Neutrophil (primary cell): ENCODE measurements at regions not wholly inside any gene's neighbourhood (a gene's known extent, or its start where the extent isn't known, plus 50 kb on each side); places are given as distances from the start of the nearest gene placed in this dataset.
"Not testable (repeated sequence)": the region's sequence is repeated elsewhere in the genome, so short reads cannot be mapped to it uniquely, and the experiment has no call there.

Source experiments
- H3K27ac ChIP-seq: fragments of 200-600 bp; sonication (generic); 2 replicates; pipeline ENCODE4 v1.5.1; 2016; ENCODE audit warnings: mild to moderate bottlenecking, moderate library complexity
- H3K27me3 ChIP-seq: fragments of 200-600 bp; sonication (generic); 2 replicates; pipeline ENCODE4 v1.6.0; 2016; ENCODE audit warnings: mild to moderate bottlenecking
- H3K36me3 ChIP-seq: fragments of 200-600 bp; sonication (generic); 2 replicates; pipeline ENCODE4 v1.5.1; 2017
- H3K4me1 ChIP-seq, 2 experiments: fragments of 200-600 bp in 1 of 2; sonication (generic) in 1 of 2; 1 replicate in 1 of 2; 2 replicates in 1 of 2; pipeline versions ENCODE4 v1.5.1 to v1.6.1; 2013 to 2016; ENCODE audit warnings: low read depth in 1 of 2, low read length in 1 of 2, mild to moderate bottlenecking in 1 of 2, moderate library complexity in 1 of 2; ENCODE audit not compliant: control insufficient read depth in 1 of 2, insufficient read depth in 1 of 2
- H3K4me3 ChIP-seq, 2 experiments: fragments of 200-600 bp in 1 of 2; sonication (generic) in 1 of 2; 1 replicate in 1 of 2; 2 replicates in 1 of 2; pipeline ENCODE4 v1.5.1; 2013 to 2016; ENCODE audit warnings: low read depth in 1 of 2, low read length in 1 of 2, mild to moderate bottlenecking in 1 of 2, moderate library complexity in 1 of 2
- H3K9me3 ChIP-seq: fragments of 200-600 bp; sonication (generic); 2 replicates; pipeline ENCODE4 v1.5.1; 2016
- CTCF ChIP-seq: fragments of 200-600 bp; sonication (generic); IDR thresholded peaks from 2 replicates; pipeline ENCODE4 v1.5.1; 2016; ENCODE audit warnings: antibody characterized with exemption

DNA sequence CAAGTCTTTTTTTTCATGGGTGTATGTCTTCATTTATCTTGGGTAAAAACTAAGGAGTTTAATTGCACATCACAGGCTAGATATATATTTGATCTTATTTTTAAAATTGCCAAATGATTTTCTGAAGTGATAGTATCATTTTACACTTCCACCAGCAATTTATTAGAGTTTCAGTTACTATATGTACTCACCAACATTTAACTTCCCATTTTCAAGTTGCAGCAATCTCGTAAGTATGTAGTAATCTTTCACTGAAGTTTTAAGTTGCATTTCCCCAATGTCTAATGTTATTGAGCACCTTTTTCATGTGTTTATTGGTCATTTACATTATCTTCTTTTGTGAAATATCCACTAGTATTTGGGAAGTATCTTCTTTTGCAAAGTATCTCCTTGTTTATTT lies 277.4 kb upstream of the CNR1 start:
- TF ChIP-seq CTCF, result no peak
- Histone ChIP-seq H3K27ac (peak overlapping the region; percentile 86), H3K27me3 (no peaks in the 10 kb centered on the region), H3K9me3 (no peaks in the 10 kb centered on the region), H3K36me3 (no peaks in the 10 kb centered on the region), H3K4me1 (peaks cover 0 to 28% of the 10 kb centered on the region in 2 experiments), H3K4me3 (peak overlapping the region in 1 of 2 experiments; percentile 56)

GRCh38 chr6:88442737-88443136 lies 276.6 kb upstream of the CNR1 start:
- Histone ChIP-seq H3K27ac (peak overlapping the region; percentile 86), H3K9me3 (no peaks in the 10 kb centered on the region), H3K27me3 (no peaks in the 10 kb centered on the region), H3K4me3 (peak overlapping the region; percentile 45 to 56), H3K36me3 (no peaks in the 10 kb centered on the region), H3K4me1 (peaks cover 0 to 28% of the 10 kb centered on the region in 2 experiments)
- TF ChIP-seq CTCF, result no peak

GRCh38 chr6:88441346-88441745 lies 275.2 kb upstream of the CNR1 start:
- no peaks in the 10 kb centered on the region for H3K9me3 ChIP-seq
- no peaks in the 10 kb centered on the region for H3K27me3 ChIP-seq
- H3K36me3 ChIP-seq, result no peaks in the 10 kb centered on the region
- peaks cover 0 to 28% of the 10 kb centered on the region in 2 experiments for H3K4me1 ChIP-seq
- TF ChIP-seq CTCF, result no peak
- peak overlapping the region; percentile 29 to 56 for H3K4me3 ChIP-seq
- H3K27ac ChIP-seq, result peak overlapping the region; percentile 86

GRCh38 chr6:88428068-88428467 lies 261.9 kb upstream of the CNR1 start:
- Histone ChIP-seq H3K27me3 (no peaks in the 10 kb centered on the region), H3K4me3 (no peak overlapping the region), H3K27ac (no peak overlapping the region), H3K36me3 (no peaks in the 10 kb centered on the region), H3K4me1 (no peaks in the 10 kb centered on the region), H3K9me3 (no peaks in the 10 kb centered on the region)
- TF ChIP-seq CTCF, result no peak

DNA sequence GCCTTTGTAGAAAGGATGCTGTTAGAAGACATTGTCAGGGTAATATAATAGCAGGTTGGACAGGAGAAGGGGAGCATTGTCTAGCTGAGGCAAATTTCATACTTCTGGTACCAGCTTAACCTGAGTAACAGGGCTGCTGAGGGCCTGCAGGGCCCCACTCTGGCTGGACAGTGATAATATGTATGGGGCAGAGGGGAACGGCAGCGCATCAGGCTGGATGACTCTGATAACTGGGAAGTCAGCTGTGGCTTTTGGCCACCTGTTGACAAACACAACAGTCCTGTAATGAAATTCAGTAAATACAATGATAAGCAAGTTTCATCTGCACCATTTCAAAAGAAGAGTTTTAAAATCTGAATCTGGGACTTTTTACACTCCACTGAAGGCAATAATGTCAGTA lies 259.9 kb upstream of the CNR1 start:
- Histone ChIP-seq H3K27me3 (no peaks in the 10 kb centered on the region), H3K4me1 (no peaks in the 10 kb centered on the region), H3K4me3 (no peak overlapping the region), H3K9me3 (no peaks in the 10 kb centered on the region), H3K27ac (no peak overlapping the region), H3K36me3 (no peaks in the 10 kb centered on the region)
- no peak for TF ChIP-seq CTCF

GRCh38 chr6:88422831-88423230 lies 256.7 kb upstream of the CNR1 start:
- Histone ChIP-seq H3K9me3 (no peaks in the 10 kb centered on the region), H3K36me3 (no peaks in the 10 kb centered on the region), H3K4me1 (no peaks in the 10 kb centered on the region), H3K27me3 (no peaks in the 10 kb centered on the region), H3K27ac (no peak overlapping the region), H3K4me3 (no peak overlapping the region)
- TF ChIP-seq CTCF, result no peak

GRCh38 chr6:88420967-88421488 lies 254.9 kb upstream of the CNR1 start:
- H3K36me3 ChIP-seq, H3K27ac ChIP-seq, H3K4me3 ChIP-seq, H3K4me1 ChIP-seq, H3K9me3 ChIP-seq, H3K27me3 ChIP-seq: not testable (repeated sequence)

- H3K36me3 ChIP-seq, H3K4me1 ChIP-seq, H3K9me3 ChIP-seq, H3K27me3 ChIP-seq, H3K4me3 ChIP-seq, H3K27ac ChIP-seq: not testable (repeated sequence)
Observed at GRCh38 chr6:88418921-88419810, 253.0 kb upstream of the CNR1 start.
